ENCODE measurements at regions not wholly inside any gene's neighbourhood (a gene's known extent, or its start where the extent isn't known, plus 50 kb on each side); places are given as distances from the start of the nearest gene placed in this dataset.

- TF ChIP-seq PHF8 (conservative IDR thresholded peaks at IDR 0.05; ENCODE audit: low read depth, low read length) (no peak), TAF1 (IDR thresholded peaks at IDR 0.05; ENCODE audit: low read depth, low read length) (no peak), EZH2 (IDR thresholded peaks at IDR 0.05; ENCODE audit: low read depth, low read length, severe bottlenecking) (no peak), USF2 (IDR thresholded peaks at IDR 0.05; ENCODE audit: low read length) (no peak), CBX5 (IDR thresholded peaks at IDR 0.05; ENCODE audit: low read depth, low read length) (no peak), KDM4A (IDR thresholded peaks at IDR 0.05; ENCODE audit: low read depth, low read length, severe bottlenecking) (no peak), CTBP2 (IDR thresholded peaks at IDR 0.05; ENCODE audit: borderline replicate concordance, insufficient read depth, insufficient read length, low read length) (no peak)
Observed at GRCh38 chr13:106243011-106243565, 292.4 kb downstream of the EFNB2 start (continued).
